GM21737 (cell line): ENCODE measurements at regions not wholly inside any gene's neighbourhood (a gene's known extent, or its start where the extent isn't known, plus 50 kb on each side); places are given as distances from the start of the nearest gene placed in this dataset.

ENCODE experiments used
- ATAC-seq: cut with Tn5 transposase; IDR thresholded peaks from one replicate; pipeline ENCODE4 v1.9.1; 2021; ENCODE audit warnings: mild to moderate bottlenecking, moderate library complexity; ENCODE audit not compliant: unreplicated experiment

GRCh38 chr14:32254952-32255679 lies 52.0 kb upstream of the RNU6-8 start:
- ATAC-seq: no peak

GRCh38 chr14:32255789-32256188 lies 52.7 kb upstream of the RNU6-8 start:
- ATAC-seq: no peak

DNA sequence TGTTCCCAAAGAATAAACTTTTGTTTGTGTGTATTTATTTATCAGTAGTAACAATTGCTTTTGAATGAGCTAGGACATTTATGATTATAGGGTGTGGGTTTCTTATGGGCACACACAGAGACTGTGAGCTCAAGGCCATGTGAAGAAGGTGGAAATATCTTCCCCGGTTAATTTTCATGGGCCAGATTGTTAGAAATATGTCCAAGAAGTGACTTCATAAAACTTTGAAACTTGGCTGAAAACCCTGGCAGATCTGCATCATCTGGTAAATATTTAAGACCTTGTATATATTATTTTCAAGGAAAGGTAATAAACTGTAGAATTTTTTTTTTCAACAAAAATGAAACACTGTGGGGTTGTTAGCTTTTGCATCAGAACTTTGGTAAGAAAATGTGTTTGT lies 53.5 kb upstream of the RNU6-8 start:
- ATAC-seq: no peak

DNA sequence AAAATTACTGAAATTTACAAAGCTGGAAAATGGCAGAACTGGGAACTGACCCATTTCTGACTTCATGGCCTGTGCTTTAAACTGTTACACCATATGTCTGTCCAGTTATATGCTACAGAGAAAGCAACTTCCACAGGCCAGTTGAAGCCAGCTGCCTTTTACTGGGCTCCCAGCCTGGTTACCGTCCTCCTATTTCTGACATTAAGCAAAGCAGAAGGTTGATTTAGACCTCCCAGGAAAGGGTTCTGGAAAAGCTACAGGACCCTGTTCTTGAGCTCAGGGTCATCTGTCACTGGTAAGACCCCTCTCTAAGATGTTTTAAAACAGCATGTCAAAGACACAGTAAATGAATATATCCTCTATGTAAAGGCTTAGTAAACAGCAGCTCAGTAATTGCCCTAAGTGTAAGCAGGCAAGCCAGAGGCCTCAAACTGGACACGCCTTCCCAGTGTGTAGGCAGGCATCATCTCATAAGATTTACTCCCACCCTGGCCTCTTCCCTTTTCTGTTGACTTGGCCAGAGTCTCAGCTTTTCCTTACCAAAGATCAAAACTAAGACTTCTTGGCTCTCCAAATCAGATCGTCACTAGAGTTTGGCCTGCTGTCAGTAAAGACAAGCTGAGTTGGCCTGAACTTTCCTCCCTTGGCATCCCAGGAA lies 55.4 kb upstream of the RNU6-8 start:
- no peak for ATAC-seq

GRCh38 chr14:32259368-32260013 lies 56.4 kb upstream of the RNU6-8 start:
- ATAC-seq: peak; percentile 67

DNA sequence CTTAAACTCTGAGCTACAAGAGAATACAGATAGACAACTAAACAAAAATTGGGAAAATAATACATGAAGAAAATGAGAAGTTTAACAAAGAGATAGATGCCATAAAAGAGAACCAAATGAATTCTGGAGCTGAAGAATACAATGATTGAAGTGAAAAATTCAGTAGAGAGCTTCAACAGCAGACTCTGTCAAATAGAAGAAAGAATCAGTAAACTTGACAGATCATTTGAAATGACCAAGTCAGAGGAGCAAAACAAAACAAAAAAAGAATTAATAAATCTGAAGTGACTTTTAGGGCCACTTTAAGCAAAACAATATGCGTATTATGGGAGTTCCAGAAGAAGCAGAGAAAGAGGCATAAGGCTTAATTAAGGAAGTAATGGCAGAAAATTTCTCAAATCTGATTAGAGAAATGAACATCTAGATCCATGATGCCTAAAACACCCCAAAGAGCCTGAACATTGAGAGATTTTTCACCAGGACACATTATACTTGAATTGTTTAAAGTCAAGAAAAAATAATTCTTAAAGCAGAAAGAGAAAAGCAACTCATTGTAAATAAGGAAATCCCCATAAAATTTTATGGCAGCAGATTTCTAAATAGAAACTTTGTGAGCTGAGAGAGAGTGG lies 61.0 kb upstream of the RNU6-8 start:
- ATAC-seq: no peak

DNA sequence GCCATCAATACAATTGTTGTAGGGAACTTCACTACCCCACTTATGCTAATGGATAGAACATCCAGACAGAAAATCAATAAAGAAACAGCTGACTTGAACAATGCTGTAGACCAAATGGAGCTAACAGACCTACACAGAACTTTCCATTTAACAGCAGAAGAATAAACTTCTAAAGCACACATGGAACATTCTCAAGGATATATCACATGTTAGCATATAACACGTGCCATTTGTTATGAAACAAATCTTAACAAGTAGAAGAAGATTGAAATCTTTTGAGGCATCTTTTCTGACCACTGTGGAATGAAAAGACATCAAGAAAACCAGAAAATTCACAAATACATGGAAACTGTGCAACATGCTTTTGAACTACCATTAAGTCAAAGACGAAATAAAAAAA lies 62.5 kb upstream of the RNU6-8 start:
- ATAC-seq: no peak

DNA sequence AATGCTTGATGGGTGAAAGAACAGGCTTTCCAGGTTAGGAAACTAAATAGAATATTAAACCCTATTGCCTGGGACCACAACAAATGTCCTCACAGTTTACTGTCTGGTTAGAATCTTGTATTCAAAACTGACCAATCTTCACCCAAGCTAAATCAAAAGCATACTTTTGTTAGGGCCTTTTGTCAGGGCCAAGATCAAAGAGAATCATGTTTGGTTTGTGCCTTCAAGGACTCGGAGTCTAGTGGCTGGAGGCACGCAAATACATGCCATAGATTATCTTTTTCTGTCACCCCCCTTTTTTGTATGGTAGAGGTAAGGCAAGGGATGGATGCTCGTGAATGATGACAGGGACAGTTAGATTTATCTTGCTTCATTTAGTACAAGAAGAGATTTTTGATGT lies 51.1 kb upstream of the AKAP6 start:
- ATAC-seq: no peak
